GM04504 (cell line): ENCODE measurements at regions not wholly inside any gene's neighbourhood (a gene's known extent, or its start where the extent isn't known, plus 50 kb on each side); places are given as distances from the start of the nearest gene placed in this dataset.
"Not testable (repeated sequence)": the region's sequence is repeated elsewhere in the genome, so short reads cannot be mapped to it uniquely, and the experiment has no call there.

ENCODE experiments used
- DNase-seq: peaks from one replicate; pipeline ENCODE4 v3.0.0-alpha.2; 2012; ENCODE audit warnings: low read depth

- DNase-seq, result not testable (repeated sequence)
Observed at GRCh38 chr15:83335542-83335941, 51.1 kb upstream of the BNC1 start.

- DNase-seq, result no peak
Observed at GRCh38 chr15:83339396-83339795, 54.9 kb upstream of the BNC1 start.

GRCh38 chr15:83340087-83340486 is 55.6 kb upstream of the BNC1 start:
- no peak for DNase-seq

- DNase-seq, result no peak
Observed at GRCh38 chr15:83346342-83346741, 61.9 kb upstream of the BNC1 start.

GRCh38 chr15:83352119-83352518 is 67.7 kb upstream of the BNC1 start:
- DNase-seq, result no peak

- DNase-seq, result no peak
Observed at GRCh38 chr15:83356501-83357399, 72.3 kb upstream of the BNC1 start.

GRCh38 chr15:83358972-83359564 is 74.6 kb upstream of the BNC1 start:
- no peak for DNase-seq

- no peak for DNase-seq
Observed at GRCh38 chr15:83362706-83363105, 78.2 kb upstream of the BNC1 start.

- no peak for DNase-seq
Observed at GRCh38 chr15:83364501-83364900, 80.0 kb upstream of the BNC1 start.

GRCh38 chr15:83365370-83365938 is 81.0 kb upstream of the BNC1 start:
- DNase-seq, result peak; percentile 73

- no peak for DNase-seq
Observed at GRCh38 chr15:83372434-83372891, 74.7 kb upstream of the SH3GL3 start.

GRCh38 chr15:83378921-83379578 is 68.1 kb upstream of the SH3GL3 start:
- DNase-seq, result no peak

- no peak for DNase-seq
Observed at GRCh38 chr15:83379579-83379959, 67.6 kb upstream of the SH3GL3 start.

- DNase-seq, result no peak
Observed at GRCh38 chr15:83380059-83380458, 67.1 kb upstream of the SH3GL3 start.

- DNase-seq, result no peak
Observed at GRCh38 chr15:83380682-83381081, 66.5 kb upstream of the SH3GL3 start.

- not testable (repeated sequence) for DNase-seq
Observed at GRCh38 chr15:83383608-83384139, 63.5 kb upstream of the SH3GL3 start.

GRCh38 chr15:83396101-83396500 is 51.0 kb upstream of the SH3GL3 start:
- no peak for DNase-seq
